Epithelial cell of esophagus (primary cell): ENCODE measurements at regions not wholly inside any gene's neighbourhood (a gene's known extent, or its start where the extent isn't known, plus 50 kb on each side); places are given as distances from the start of the nearest gene placed in this dataset.

Experiments used
- DNase-seq: peaks from one replicate; pipeline ENCODE4 v3.0.0; 2010; ENCODE audit warnings: low read depth
- H3K4me3 ChIP-seq: 2 replicates; pipeline ENCODE4 v1.5.1; 2011; ENCODE audit warnings: mild to moderate bottlenecking, low read length, control low read depth
- TF ChIP-seq, protein P1 (sequence below): IDR thresholded peaks from 2 replicates; pipeline ENCODE4 v1.5.1; 2011; ENCODE audit warnings: low read depth, mild to moderate bottlenecking, low read length, control low read depth, inconsistent platforms; ENCODE audit not compliant: insufficient read depth; ENCODE audit errors: missing control alignments

DNA sequence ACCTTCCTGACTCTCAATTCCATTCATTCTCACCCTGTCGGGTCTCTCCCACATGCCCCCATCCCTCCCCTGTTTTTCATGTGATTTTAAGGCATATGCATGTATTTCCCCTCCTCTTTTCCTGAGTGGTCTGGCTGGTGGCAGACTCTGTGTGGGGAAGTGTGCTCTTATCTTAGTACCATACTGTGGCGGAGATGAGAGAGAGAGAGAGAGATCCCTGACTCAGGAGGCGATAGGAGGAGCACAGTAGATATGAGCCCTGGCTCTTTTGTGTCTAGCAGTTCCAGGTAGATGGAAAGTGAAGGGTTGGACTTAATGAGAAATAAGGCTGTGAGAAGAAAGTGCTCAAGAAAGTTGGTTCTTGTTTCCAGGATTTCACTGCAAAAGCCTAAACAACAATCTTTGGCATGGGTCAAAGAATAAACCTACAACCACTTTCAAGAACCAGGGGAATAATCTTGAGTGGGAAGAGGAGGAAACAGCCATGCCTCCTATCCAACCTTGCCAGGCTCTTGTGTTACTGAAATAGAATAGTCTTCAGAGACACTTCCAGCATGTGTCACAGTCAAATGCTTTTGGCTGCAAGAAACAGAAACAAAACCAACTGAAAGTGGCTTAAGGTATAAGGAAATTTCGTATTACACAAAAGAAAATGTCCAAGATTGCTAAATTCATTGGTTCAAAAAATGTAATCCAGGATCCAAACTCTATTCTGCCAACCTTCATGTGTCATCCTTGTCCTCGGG lies 123.8 kb upstream of the MYLIP start:
- no peak overlapping the region for H3K4me3 ChIP-seq
- TF ChIP-seq, protein P1, sequence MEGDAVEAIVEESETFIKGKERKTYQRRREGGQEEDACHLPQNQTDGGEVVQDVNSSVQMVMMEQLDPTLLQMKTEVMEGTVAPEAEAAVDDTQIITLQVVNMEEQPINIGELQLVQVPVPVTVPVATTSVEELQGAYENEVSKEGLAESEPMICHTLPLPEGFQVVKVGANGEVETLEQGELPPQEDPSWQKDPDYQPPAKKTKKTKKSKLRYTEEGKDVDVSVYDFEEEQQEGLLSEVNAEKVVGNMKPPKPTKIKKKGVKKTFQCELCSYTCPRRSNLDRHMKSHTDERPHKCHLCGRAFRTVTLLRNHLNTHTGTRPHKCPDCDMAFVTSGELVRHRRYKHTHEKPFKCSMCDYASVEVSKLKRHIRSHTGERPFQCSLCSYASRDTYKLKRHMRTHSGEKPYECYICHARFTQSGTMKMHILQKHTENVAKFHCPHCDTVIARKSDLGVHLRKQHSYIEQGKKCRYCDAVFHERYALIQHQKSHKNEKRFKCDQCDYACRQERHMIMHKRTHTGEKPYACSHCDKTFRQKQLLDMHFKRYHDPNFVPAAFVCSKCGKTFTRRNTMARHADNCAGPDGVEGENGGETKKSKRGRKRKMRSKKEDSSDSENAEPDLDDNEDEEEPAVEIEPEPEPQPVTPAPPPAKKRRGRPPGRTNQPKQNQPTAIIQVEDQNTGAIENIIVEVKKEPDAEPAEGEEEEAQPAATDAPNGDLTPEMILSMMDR, result no peak
- no peak for DNase-seq

DNA sequence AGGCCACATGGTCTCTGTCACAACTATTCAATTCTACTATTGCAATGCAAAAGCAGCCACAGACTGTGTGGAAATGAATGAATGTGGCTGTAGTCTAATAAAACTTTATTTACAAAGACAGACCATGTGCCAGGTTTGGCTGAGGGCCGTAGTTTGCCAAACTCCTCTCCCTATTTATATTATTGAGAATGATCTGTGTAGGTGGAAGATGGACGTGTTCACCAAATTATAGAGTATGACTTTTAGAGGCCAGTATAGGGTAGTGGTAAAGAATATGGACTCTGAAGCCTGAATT lies 125.7 kb upstream of the MYLIP start:
- TF ChIP-seq, protein P1, result no peak
- no peak overlapping the region for H3K4me3 ChIP-seq
- DNase-seq, result no peak

DNA sequence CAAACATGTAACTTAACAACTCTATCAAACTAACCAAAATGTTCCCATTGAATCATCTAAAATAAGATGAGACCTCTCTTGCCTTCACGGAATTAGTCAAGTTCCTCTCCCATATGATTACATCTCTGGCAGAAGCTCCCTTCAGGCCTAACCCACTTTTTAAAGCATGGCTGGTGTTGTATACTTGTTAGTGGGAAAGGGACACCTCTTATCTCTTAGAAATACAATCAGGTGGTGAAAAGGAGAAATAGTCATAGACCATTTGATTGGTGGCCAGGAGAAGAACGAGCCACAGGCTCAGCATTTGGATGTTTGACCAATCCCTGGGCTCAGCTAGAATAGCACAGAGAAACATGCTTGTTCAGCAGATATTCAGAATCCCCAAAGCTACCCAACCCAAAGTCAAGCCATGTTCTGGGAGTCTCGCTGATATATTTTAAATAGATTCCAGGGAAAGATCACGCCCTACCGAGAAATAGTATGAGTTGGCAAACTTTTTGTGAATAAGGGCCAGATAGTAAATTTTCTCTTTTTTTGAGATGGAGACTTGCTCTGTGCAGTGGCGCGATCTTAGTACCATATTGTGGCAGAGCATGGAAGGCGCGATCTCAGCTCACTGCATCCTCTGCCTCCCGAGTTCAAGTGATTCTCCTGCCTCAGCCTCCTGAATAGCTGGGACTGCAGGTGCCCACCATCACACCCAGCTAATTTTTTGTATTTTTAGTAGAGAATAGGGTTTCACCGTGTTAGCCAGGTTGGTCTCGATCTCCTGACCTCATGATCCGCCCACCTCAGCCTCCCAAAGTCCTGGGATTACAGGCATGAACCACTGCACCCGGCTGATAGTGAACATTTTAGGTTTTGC lies 126.3 kb upstream of the MYLIP start:
- no peak for DNase-seq
- no peak overlapping the region for H3K4me3 ChIP-seq
- TF ChIP-seq, protein P1, result no peak

DNA sequence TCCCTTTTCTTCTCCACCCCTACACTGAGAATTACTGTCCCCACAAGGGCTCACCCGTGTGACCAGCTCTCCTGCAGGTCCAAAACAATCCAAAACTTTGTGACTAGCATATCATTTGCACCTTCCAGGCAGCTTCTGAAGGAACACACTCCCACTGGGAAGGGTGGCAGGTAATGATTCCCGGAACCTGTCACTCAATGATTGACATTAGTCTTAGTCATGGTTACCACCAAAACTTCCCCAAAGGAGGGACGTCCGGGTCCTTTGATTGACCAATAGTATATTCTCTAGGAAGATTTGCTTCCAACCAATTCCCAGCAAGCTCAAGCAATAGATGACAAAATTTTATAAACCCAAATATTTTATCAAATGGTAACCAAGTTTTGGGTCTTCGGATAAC lies 127.7 kb upstream of the MYLIP start:
- TF ChIP-seq, protein P1, result no peak
- no peak overlapping the region for H3K4me3 ChIP-seq
- no peak for DNase-seq

DNA sequence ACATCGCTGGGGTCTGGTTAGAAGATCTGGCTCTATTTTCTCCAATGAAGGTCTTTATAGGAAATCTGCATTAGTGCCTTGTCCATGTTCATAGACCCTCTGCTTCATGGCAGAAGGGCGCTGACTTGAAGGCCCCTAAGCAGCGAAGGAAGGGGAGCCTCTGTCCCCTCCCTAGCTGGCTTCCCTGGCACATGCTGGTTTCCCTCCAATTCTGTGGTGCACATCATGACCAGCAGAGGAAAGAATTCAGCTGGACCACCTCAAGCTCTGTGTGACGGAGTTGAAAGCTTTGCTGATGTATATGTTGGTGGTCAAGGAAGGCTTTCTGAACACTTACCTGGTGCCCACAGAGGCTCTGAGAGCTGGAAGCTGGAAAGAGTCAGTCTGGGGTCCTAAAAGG lies 129.7 kb upstream of the MYLIP start:
- TF ChIP-seq, protein P1, result no peak
- DNase-seq, result no peak
- H3K4me3 ChIP-seq, result no peak overlapping the region

DNA sequence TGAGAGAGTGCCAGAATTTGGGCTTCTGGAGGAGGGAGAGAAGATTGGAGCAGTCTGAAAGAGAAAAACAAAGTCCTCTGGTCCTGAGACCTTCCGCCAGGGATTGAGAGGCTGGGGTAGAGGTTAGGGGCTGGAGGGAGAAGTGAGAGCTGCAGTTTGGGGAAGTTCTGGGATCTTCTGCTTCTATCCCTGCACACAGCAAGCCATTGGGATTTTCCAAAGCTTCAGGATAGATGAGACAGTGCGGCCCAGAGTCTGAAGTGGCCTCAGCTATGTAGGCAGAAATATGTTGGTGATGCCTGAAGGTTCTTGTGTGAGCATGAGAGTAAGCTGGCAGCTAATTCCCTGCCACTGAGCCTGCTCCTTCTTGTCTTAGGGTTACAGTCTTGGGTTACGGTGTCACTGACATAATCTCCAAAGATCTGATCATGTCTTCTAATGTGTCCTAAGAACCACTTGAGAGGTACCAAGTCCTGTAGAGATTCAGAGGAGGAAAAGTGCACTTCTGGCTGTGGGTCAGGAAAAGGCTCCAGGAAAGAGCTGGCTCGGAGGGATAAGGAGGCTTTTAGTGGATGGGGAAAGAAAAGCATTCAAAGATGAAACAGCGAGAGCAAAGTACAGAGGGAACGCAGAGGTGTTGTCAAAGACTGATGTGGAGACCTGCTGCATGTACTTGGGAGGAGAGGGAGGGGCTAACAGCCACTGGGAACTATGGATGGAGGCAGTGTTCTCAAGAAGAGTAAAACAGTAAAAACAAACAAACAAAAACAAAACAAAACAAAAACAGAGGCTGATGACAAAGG lies 131.1 kb upstream of the MYLIP start:
- H3K4me3 ChIP-seq, result no peak overlapping the region
- TF ChIP-seq, protein P1, result no peak
- no peak for DNase-seq
